Endodermal cell (in vitro differentiated cells): ENCODE measurements at regions not wholly inside any gene's neighbourhood (a gene's known extent, or its start where the extent isn't known, plus 50 kb on each side); places are given as distances from the start of the nearest gene placed in this dataset.

ENCODE experiments used
- DNase-seq: peaks from one replicate; pipeline ENCODE4 v3.0.0-alpha.2; 2017
- H3K27ac ChIP-seq: 2 replicates; pipeline ENCODE4 v1.5.1; 2013; ENCODE audit warnings: mild to moderate bottlenecking, low read depth, low read length, moderate library complexity
- H3K27me3 ChIP-seq: 2 replicates; pipeline ENCODE4 v1.6.1; 2013; ENCODE audit warnings: mild to moderate bottlenecking, low read length, moderate library complexity; ENCODE audit not compliant: insufficient read depth, control insufficient read depth, poor library complexity, severe bottlenecking
- H3K36me3 ChIP-seq: 2 replicates; pipeline ENCODE4 v1.7.0; 2013; ENCODE audit warnings: mild to moderate bottlenecking, low read length, moderate library complexity; ENCODE audit not compliant: control insufficient read depth, insufficient read depth
- H3K4me1 ChIP-seq: one replicate; pipeline ENCODE4 v1.7.0; 2013; ENCODE audit warnings: low read length; ENCODE audit not compliant: control insufficient read depth, insufficient read depth
- H3K4me3 ChIP-seq: 2 replicates; pipeline ENCODE4 v1.5.1; 2013; ENCODE audit warnings: mild to moderate bottlenecking, low read length, moderate library complexity
- H3K9ac ChIP-seq: 2 replicates; pipeline ENCODE4 v1.6.1; 2013; ENCODE audit warnings: mild to moderate bottlenecking, low read length, moderate library complexity; ENCODE audit not compliant: poor library complexity, severe bottlenecking; ENCODE audit errors: extremely low read depth
- H3K9me3 ChIP-seq: 2 replicates; pipeline ENCODE4 v1.6.1; 2013; ENCODE audit warnings: mild to moderate bottlenecking, low read length, moderate library complexity; ENCODE audit not compliant: control insufficient read depth
- H3K27ac Mint-ChIP-seq: 2 replicates; pipeline ENCODE4 v1.8.0; 2020; ENCODE audit warnings: mixed read lengths
- H3K27me3 Mint-ChIP-seq: 2 replicates; pipeline ENCODE4 v1.8.0; 2021; ENCODE audit warnings: mild to moderate bottlenecking, mixed read lengths; ENCODE audit not compliant: insufficient read depth
- H3K36me3 Mint-ChIP-seq: 2 replicates; pipeline ENCODE4 v1.8.0; 2020; ENCODE audit warnings: low read depth, mixed read lengths
- H3K4me1 Mint-ChIP-seq: 2 replicates; pipeline ENCODE4 v1.8.0; 2020; ENCODE audit warnings: mixed read lengths
- H3K4me3 Mint-ChIP-seq: 2 replicates; pipeline ENCODE4 v1.8.0; 2020; ENCODE audit warnings: mild to moderate bottlenecking, moderate library complexity, mixed read lengths
- H3K9me3 Mint-ChIP-seq: 2 replicates; pipeline ENCODE4 v1.8.0; 2020; ENCODE audit warnings: mild to moderate bottlenecking, mixed read lengths
- WGBS, 2 experiments: methylation state at CpG; one replicate each; pipeline versions ENCODE4 v1.1.5 to v1.1.7; 2013; ENCODE audit warnings: missing lambda C conversion rate in 2 of 2, mixed read lengths in 1 of 2; ENCODE audit not compliant: insufficient coverage in 1 of 2, insufficient read length in 1 of 2; 5-methylcytosine and 5-hydroxymethylcytosine counted together
- TF ChIP-seq, protein P1 (sequence below): fragments of 200-600 bp; sonication (generic); conservative IDR thresholded peaks from 2 replicates; pipeline ENCODE4 v1.5.0; 2021; ENCODE audit warnings: antibody characterized with exemption, mild to moderate bottlenecking

DNA sequence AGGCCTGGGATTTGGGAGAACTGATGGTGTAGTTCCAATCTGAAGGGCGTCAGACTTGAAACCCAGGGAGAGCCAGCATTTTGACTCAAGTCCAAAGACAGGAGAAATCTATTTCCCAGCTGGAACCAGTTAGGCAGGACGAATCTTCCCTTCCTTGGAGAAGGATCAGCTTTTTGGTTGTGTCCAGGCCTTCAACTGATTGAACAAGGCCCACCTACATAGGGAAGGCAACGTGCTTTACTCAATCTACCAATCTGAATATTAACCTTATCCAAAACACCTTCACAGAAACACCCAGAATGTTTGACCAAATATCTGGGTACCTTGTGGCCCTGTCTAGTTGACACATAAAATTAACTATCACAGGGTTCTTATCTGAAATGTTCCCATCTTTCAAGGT, 221.9 kb upstream of the DLGAP1 start:
- Histone ChIP-seq H3K4me3 (no peak overlapping the region), H3K27me3 (no peaks in the 10 kb centered on the region), H3K27ac (no peak overlapping the region), H3K9ac (no peak overlapping the region), H3K36me3 (no peaks in the 10 kb centered on the region), H3K4me1 (no peaks in the 10 kb centered on the region), H3K9me3 (peaks cover 33% of the 10 kb centered on the region)
- peaks cover 31% of the 10 kb centered on the region for H3K9me3 Mint-ChIP-seq
- no peaks in the 10 kb centered on the region for H3K27me3 Mint-ChIP-seq
- H3K4me3 Mint-ChIP-seq, result no peak overlapping the region
- no peaks in the 10 kb centered on the region for H3K36me3 Mint-ChIP-seq
- H3K27ac Mint-ChIP-seq, result no peak overlapping the region
- TF ChIP-seq, protein P1, sequence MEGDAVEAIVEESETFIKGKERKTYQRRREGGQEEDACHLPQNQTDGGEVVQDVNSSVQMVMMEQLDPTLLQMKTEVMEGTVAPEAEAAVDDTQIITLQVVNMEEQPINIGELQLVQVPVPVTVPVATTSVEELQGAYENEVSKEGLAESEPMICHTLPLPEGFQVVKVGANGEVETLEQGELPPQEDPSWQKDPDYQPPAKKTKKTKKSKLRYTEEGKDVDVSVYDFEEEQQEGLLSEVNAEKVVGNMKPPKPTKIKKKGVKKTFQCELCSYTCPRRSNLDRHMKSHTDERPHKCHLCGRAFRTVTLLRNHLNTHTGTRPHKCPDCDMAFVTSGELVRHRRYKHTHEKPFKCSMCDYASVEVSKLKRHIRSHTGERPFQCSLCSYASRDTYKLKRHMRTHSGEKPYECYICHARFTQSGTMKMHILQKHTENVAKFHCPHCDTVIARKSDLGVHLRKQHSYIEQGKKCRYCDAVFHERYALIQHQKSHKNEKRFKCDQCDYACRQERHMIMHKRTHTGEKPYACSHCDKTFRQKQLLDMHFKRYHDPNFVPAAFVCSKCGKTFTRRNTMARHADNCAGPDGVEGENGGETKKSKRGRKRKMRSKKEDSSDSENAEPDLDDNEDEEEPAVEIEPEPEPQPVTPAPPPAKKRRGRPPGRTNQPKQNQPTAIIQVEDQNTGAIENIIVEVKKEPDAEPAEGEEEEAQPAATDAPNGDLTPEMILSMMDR, result no peak
- no peaks in the 10 kb centered on the region for H3K4me1 Mint-ChIP-seq
- WGBS, 2 experiments, result 93 to 95% methylated on average over 3 of the region's 3 CpGs
- DNase-seq, result no peak

DNA sequence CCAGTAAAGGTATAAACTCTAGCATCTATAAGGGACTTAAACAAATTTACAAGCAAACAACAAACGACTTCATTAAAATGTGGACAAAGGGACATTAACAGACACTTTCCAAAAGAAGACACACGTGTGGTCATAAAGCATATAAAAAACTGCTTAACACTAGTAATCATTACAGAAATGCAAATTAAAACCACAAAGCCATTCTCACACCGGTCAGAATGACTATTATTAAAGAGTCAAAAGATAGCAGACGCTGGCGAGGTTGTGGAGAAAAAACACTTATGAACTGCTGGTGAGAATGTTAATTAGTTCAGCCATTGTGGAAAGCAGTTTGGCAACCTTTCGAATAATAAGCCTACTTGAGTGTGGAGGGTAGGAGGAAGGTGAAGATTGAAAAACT, 217.1 kb upstream of the DLGAP1 start:
- Histone ChIP-seq H3K9me3 (peaks cover 36% of the 10 kb centered on the region), H3K27me3 (no peaks in the 10 kb centered on the region), H3K4me1 (no peaks in the 10 kb centered on the region), H3K4me3 (no peak overlapping the region), H3K9ac (no peak overlapping the region), H3K36me3 (no peaks in the 10 kb centered on the region), H3K27ac (no peak overlapping the region)
- no peak overlapping the region for H3K27ac Mint-ChIP-seq
- no peaks in the 10 kb centered on the region for H3K4me1 Mint-ChIP-seq
- TF ChIP-seq, protein P1, result no peak
- H3K27me3 Mint-ChIP-seq, result no peaks in the 10 kb centered on the region
- H3K4me3 Mint-ChIP-seq, result no peak overlapping the region
- no peak for DNase-seq
- 84 to 88% methylated on average over 5 to 6 of the region's 6 CpGs for WGBS, 2 experiments
- H3K36me3 Mint-ChIP-seq, result peaks cover 8% of the 10 kb centered on the region
- peaks cover 42% of the 10 kb centered on the region for H3K9me3 Mint-ChIP-seq

DNA sequence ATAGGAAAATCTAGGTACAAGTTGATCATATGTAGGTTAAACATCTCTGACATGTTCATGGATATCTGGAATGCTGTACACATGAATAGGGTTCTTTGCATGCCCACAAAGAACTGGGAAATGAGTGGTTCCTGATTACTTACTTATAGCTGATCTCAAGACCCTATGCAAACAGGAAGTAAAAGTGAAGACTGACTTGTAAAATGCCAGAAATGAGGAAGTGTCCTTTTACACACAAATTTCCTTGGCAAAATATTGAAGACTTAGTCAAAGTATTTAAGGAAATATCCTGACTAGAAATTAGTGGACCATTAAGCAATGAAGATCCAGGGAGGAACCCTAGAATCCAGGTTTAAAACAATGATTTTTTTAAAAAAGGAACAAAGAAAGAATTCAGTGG, 203.7 kb upstream of the DLGAP1 start:
- no peaks in the 10 kb centered on the region for H3K27me3 ChIP-seq
- Mint-ChIP-seq H3K4me1 (no peaks in the 10 kb centered on the region), H3K27ac (no peak overlapping the region), H3K9me3 (peaks cover 21% of the 10 kb centered on the region), H3K4me3 (no peak overlapping the region), H3K36me3 (no peaks in the 10 kb centered on the region), H3K27me3 (no peaks in the 10 kb centered on the region)
- no peak overlapping the region for H3K27ac ChIP-seq
- no peaks in the 10 kb centered on the region for H3K9me3 ChIP-seq
- no peaks in the 10 kb centered on the region for H3K36me3 ChIP-seq
- no peaks in the 10 kb centered on the region for H3K4me1 ChIP-seq
- no peak overlapping the region for H3K9ac ChIP-seq
- no peak for DNase-seq
- TF ChIP-seq, protein P1, result no peak
- H3K4me3 ChIP-seq, result no peak overlapping the region
